HCT116 (cell line): ENCODE measurements at regions not wholly inside any gene's neighbourhood (a gene's known extent, or its start where the extent isn't known, plus 50 kb on each side); places are given as distances from the start of the nearest gene placed in this dataset.
"Not testable (repeated sequence)": the region's sequence is repeated elsewhere in the genome, so short reads cannot be mapped to it uniquely, and the experiment has no call there.

ENCODE experiments used
- ATAC-seq: fragments of 200-7000 bp; cut with Tn5 transposase; 2 replicates; pipeline ENCODE4 v1.9.1; 2020; ENCODE audit warnings: mild to moderate bottlenecking, moderate library complexity
- BruUV-seq: library from RNA; stranded (reverse); fragments of 400-500 nt; replicated peaks from 2 replicates; lab custom pipeline; 2021; lab: Mats Ljungman, UMichigan
- CTCF ChIA-PET: fragments of 300-600 bp; sonication (Branson Sonifier 250); formaldehyde crosslinking; loops from one replicate; lab custom pipeline; 2021; ENCODE audit warnings: antibody characterized with exemption; lab: Charles Lee
- POLR2A ChIA-PET: fragments of 300-600, 350-600 bp; sonication (Branson Sonifier 250); formaldehyde crosslinking; loops from one replicate; lab custom pipeline; 2021; ENCODE audit warnings: antibody characterized with exemption; lab: Charles Lee
- RAD21 ChIA-PET, 2 experiments: fragments of 300-600 bp; sonication (Branson Sonifier 250); formaldehyde crosslinking; loops; one replicate each; lab custom pipeline; 2023; ENCODE audit warnings: low total read pairs in 2 of 2; ENCODE audit not compliant: uncharacterized antibody in 2 of 2, unreplicated experiment in 2 of 2, low non-redundant PET in 1 of 2; lab: Charles Lee
- DNase-seq: peaks from one replicate; pipeline ENCODE4 v3.0.0-alpha.2; 2010; ENCODE audit warnings: low read depth, low spot score
- H2AFZ ChIP-seq: fragments of 200-600 bp; shearing (Covaris generic), sonication (generic); 2 replicates; pipeline ENCODE4 v1.6.1; 2017; ENCODE audit warnings: low read depth, mixed run types, mixed read lengths, antibody characterized with exemption, low read length; ENCODE audit not compliant: poor library complexity, severe bottlenecking
- H3K27ac ChIP-seq: 2 replicates; pipeline ENCODE4 v1.5.1; 2012; ENCODE audit warnings: low read depth, low read length
- H3K27me3 ChIP-seq: fragments of 200-600 bp; sonication (generic); 2 replicates; pipeline ENCODE4 v1.6.1; 2016; ENCODE audit warnings: mixed run types, low read length, mixed read lengths; ENCODE audit not compliant: insufficient read depth
- H3K36me3 ChIP-seq, 2 experiments: fragments of 200-500 bp in 1 of 2; fragments of 200-600 bp in 1 of 2; sonication (Bioruptor generic) in 1 of 2; sonication (generic) in 1 of 2; 2 replicates each; pipeline versions ENCODE4 v1.5.1 to v1.6.1; 2014 to 2016; ENCODE audit warnings: low read length in 2 of 2, inconsistent platforms in 1 of 2, mixed read lengths in 1 of 2, mixed run types in 1 of 2; ENCODE audit not compliant: insufficient read depth in 2 of 2, control insufficient read depth in 1 of 2
- H3K4me1 ChIP-seq, 2 experiments: fragments of 200-600 bp in 1 of 2; sonication (generic) in 1 of 2; 2 replicates each; pipeline versions ENCODE4 v1.5.1 to v1.6.1; 2012 to 2017; ENCODE audit warnings: low read length in 2 of 2, inconsistent platforms in 1 of 2, mild to moderate bottlenecking in 1 of 2, mixed read lengths in 1 of 2, mixed run types in 1 of 2, moderate library complexity in 1 of 2; ENCODE audit not compliant: insufficient read depth in 2 of 2, control insufficient read depth in 1 of 2
- H3K4me2 ChIP-seq: fragments of 200-600 bp; sonication (generic); 2 replicates; pipeline ENCODE4 v1.6.1; 2017; ENCODE audit warnings: mixed run types, low read length, mixed read lengths
- H3K4me3 ChIP-seq, 2 experiments: fragments of 200-600 bp in 1 of 2; sonication (generic) in 1 of 2; replicated peaks in 1 of 2; 2 replicates each; pipeline ENCODE4 v1.5.1; 2011 to 2016; ENCODE audit warnings: low read length in 2 of 2, control low read depth in 1 of 2, low read depth in 1 of 2, mild to moderate bottlenecking in 1 of 2, mixed read lengths in 1 of 2, mixed run types in 1 of 2
- H3K79me2 ChIP-seq: fragments of 200-600 bp; sonication (generic); 2 replicates; pipeline ENCODE4 v1.6.1; 2017; ENCODE audit warnings: mild to moderate bottlenecking, mixed run types, low read length, moderate library complexity, mixed read lengths; ENCODE audit not compliant: insufficient read depth
- H3K9ac ChIP-seq: fragments of 200-600 bp; sonication (generic); 2 replicates; pipeline ENCODE4 v1.6.1; 2016; ENCODE audit warnings: low read length, mixed read lengths
- H3K9me2 ChIP-seq: fragments of 200-600 bp; sonication (generic), shearing (Covaris generic); 2 replicates; pipeline ENCODE4 v1.6.1; 2017; ENCODE audit warnings: mixed run types, mild to moderate bottlenecking, moderate library complexity; ENCODE audit not compliant: insufficient read depth
- H3K9me3 ChIP-seq, 2 experiments: fragments of 200-500 bp in 1 of 2; fragments of 200-600 bp in 1 of 2; sonication (Bioruptor generic) in 1 of 2; sonication (generic) in 1 of 2; 2 replicates each; pipeline ENCODE4 v1.6.1; 2014 to 2017; ENCODE audit warnings: low read length in 2 of 2, mixed read lengths in 2 of 2, inconsistent platforms in 1 of 2, low read depth in 1 of 2, mild to moderate bottlenecking in 1 of 2, mixed run types in 1 of 2, moderate library complexity in 1 of 2; ENCODE audit not compliant: control insufficient read depth in 1 of 2, insufficient read depth in 1 of 2
- H4K20me1 ChIP-seq: fragments of 200-600 bp; sonication (generic), shearing (Covaris generic); 2 replicates; pipeline ENCODE4 v1.6.1; 2017; ENCODE audit warnings: mixed run types, mild to moderate bottlenecking, moderate library complexity; ENCODE audit not compliant: insufficient read depth
- intact Hi-C: fragments of 100-400 bp; cut with micrococcal nuclease; formaldehyde crosslinking; loops from 2 replicates; pipeline ENCODE4 v1.10.0; 2022

DNA sequence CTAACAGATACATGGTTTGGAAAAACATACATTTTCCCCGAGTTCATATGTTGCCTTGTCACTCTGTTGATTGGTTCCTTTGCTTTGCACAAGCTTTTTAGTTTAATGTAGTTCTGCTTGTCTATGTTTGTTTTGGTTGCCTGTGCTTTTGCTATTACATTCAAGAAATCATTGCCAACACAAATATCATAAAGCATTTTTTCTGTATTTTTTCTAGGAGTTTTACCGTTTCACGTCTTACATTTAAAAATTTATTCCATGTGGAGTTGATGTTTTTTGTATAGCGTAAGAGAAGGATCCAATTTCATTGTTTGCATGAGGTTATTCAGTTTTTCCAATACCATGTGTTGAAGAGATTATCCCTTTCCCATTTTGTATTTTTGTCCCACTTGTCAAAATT is 941.9 kb upstream of the ADAMTS5 start:
- BruUV-seq, ATAC-seq, H3K27me3 ChIP-seq, H2AFZ ChIP-seq, DNase-seq, CTCF ChIA-PET, intact Hi-C loops, H3K9ac ChIP-seq, H3K9me2 ChIP-seq, H3K4me3 ChIP-seq, H3K4me1 ChIP-seq, H3K9me3 ChIP-seq, H3K36me3 ChIP-seq, POLR2A ChIA-PET, H4K20me1 ChIP-seq, H3K27ac ChIP-seq, H3K79me2 ChIP-seq, H3K4me2 ChIP-seq, RAD21 ChIA-PET: not testable (repeated sequence)

DNA sequence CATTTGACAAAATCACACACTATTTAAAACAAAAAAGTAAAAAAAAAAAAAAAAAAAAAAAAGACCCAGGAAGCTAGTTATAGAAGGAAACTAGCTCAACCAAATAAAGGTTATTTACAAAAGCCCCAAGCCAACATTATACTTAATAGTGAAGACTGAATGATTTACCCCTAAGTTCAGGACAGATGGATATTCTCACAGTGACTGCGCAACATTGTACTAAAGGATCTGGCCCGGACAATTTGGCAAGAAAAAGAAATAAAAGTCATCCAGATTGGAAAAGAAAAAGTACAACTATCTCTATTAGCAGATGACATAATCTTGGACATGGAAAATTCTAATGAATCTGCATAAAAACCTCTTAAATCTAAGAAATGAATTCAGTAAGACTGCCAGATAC is 936.0 kb upstream of the ADAMTS5 start:
- H3K79me2 ChIP-seq, DNase-seq, H3K9ac ChIP-seq, H3K36me3 ChIP-seq, H3K4me1 ChIP-seq, H2AFZ ChIP-seq, H3K9me3 ChIP-seq, H3K27me3 ChIP-seq, H3K4me2 ChIP-seq, H4K20me1 ChIP-seq, H3K27ac ChIP-seq, CTCF ChIA-PET, H3K4me3 ChIP-seq, ATAC-seq, RAD21 ChIA-PET, intact Hi-C loops, BruUV-seq, POLR2A ChIA-PET, H3K9me2 ChIP-seq: not testable (repeated sequence)

DNA sequence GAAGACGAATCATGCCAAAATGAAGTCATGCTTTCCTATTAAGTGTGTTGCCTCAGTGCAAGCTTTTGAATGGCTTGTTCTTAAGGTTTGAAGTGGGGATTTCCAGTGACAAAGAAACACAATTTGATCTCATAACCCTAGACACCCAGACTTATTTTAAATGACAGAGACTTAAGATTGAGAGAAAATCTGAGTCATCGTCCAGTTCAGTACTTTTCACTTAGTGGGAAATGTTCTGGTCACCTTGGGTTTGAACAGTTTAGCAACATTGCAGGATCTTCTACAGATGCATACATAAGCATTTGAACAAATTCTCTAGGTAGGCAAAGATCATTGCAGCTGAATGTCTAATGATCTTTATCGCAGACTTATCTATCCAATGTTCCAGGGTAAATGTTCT is 926.7 kb upstream of the ADAMTS5 start:
- ATAC-seq, H2AFZ ChIP-seq, CTCF ChIA-PET, H3K9me2 ChIP-seq, H3K4me2 ChIP-seq, H3K27ac ChIP-seq, H3K4me3 ChIP-seq, DNase-seq, H3K4me1 ChIP-seq, intact Hi-C loops, H3K79me2 ChIP-seq, RAD21 ChIA-PET, H3K9me3 ChIP-seq, H3K27me3 ChIP-seq, POLR2A ChIA-PET, H3K36me3 ChIP-seq, H4K20me1 ChIP-seq, BruUV-seq, H3K9ac ChIP-seq: not testable (repeated sequence)

DNA sequence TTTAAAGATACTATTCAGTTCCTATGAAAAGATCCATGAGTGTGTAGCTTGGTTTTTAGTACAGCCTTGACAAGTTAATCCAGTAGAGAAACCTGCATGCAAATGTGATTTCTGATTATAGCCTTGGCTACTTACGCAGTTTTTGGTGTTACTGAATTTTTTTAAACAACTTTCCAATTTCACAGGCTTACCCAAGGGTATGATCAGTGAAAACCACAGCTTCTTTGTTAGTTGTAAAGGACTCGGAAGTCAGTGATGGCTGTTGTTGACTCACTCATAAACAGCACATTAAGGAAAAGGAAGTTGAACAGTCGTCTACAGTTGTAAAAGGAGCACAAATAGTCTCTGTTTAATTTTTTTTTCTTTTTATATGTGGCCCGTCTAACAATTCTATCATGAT is 924.6 kb upstream of the ADAMTS5 start:
- not testable (repeated sequence) for H3K79me2 ChIP-seq

More for the DNA sequence above, 924.6 kb upstream of the ADAMTS5 start:
- H4K20me1 ChIP-seq, H3K4me3 ChIP-seq, H3K4me1 ChIP-seq, BruUV-seq, H3K4me2 ChIP-seq, CTCF ChIA-PET, H2AFZ ChIP-seq, POLR2A ChIA-PET, H3K9me2 ChIP-seq, DNase-seq, H3K9ac ChIP-seq, RAD21 ChIA-PET, H3K27me3 ChIP-seq, H3K27ac ChIP-seq, intact Hi-C loops, H3K9me3 ChIP-seq, H3K36me3 ChIP-seq, ATAC-seq: not testable (repeated sequence)
